ENCODE measurements at regions not wholly inside any gene's neighbourhood (a gene's known extent, or its start where the extent isn't known, plus 50 kb on each side); places are given as distances from the start of the nearest gene placed in this dataset.

DNA sequence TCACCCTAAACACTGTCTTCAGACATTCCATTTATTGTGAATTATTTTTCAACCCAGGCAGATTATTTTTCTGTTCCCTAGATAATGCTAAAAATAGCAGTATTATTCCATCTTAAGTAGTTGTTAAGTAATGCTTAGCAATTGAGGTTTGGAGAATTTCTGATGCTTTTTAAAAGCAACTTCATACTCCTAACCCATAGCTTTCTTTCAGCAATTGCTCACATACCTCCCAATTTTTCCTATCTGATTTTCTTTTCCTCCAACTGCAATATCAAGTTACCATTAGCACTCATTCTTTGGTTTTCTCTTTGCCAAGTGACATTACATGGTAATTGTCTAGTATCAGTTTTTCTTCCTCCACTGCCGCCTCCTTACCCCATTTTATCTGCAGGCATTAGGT is 104.7 kb downstream of the GPR85 start:
- TF ChIP-seq POLR2A (IDR thresholded peaks at IDR 0.05) (no peak), POLR2AphosphoS5 (IDR thresholded peaks at IDR 0.05) (no peak), CTCF (IDR thresholded peaks at IDR 0.05) (no peak)

Measured in gastroesophageal sphincter (tissue), 3 donors.